ENCODE measurements at regions not wholly inside any gene's neighbourhood (a gene's known extent, or its start where the extent isn't known, plus 50 kb on each side); places are given as distances from the start of the nearest gene placed in this dataset.
A peak's percentile ranks its signal among the peaks of the same experiment; 100 is the strongest.

GRCh38 chr3:193851941-193852674, 259.1 kb downstream of the OPA1 start:
- no peak for DNase-seq

GRCh38 chr3:193852901-193853300, 259.9 kb downstream of the OPA1 start:
- no peak for DNase-seq

- peak; percentile 87 for DNase-seq
These were observed 260.7 kb downstream of the OPA1 start for GRCh38 chr3:193853511-193854219.

- peak; percentile 81 for DNase-seq
These were observed 265.0 kb downstream of the OPA1 start for GRCh38 chr3:193857996-193858395.

- no peak for DNase-seq
These were observed 266.2 kb downstream of the OPA1 start for GRCh38 chr3:193859195-193859594.

GRCh38 chr3:193861012-193861411, 268.0 kb downstream of the OPA1 start:
- DNase-seq, result no peak

GRCh38 chr3:193862843-193863242, 269.8 kb downstream of the OPA1 start:
- DNase-seq, result no peak

GRCh38 chr3:193863657-193864357, 270.8 kb downstream of the OPA1 start:
- no peak for DNase-seq

GRCh38 chr3:193865339-193865738, 270.6 kb upstream of the HES1 start:
- DNase-seq, result no peak

GRCh38 chr3:193865896-193866480, 270.0 kb upstream of the HES1 start:
- DNase-seq, result no peak

GRCh38 chr3:193868590-193868989, 267.4 kb upstream of the HES1 start:
- no peak for DNase-seq

- peak; percentile 44 for DNase-seq
These were observed 266.4 kb upstream of the HES1 start for GRCh38 chr3:193869221-193870201.

- no peak for DNase-seq
These were observed 265.4 kb upstream of the HES1 start for GRCh38 chr3:193870376-193871219.

- no peak for DNase-seq
These were observed 264.8 kb upstream of the HES1 start for GRCh38 chr3:193871220-193871485.

GRCh38 chr3:193872265-193872753, 263.6 kb upstream of the HES1 start:
- DNase-seq, result peak; percentile 68

GRCh38 chr3:193873426-193874201, 262.3 kb upstream of the HES1 start:
- DNase-seq, result no peak

- no peak for DNase-seq
These were observed 261.4 kb upstream of the HES1 start for GRCh38 chr3:193874512-193874911.

GRCh38 chr3:193874997-193875593, 260.9 kb upstream of the HES1 start:
- DNase-seq, result no peak

- DNase-seq, result no peak
These were observed 260.2 kb upstream of the HES1 start for GRCh38 chr3:193875601-193876321.

All from hematopoietic multipotent progenitor cell treated with erythropoietin and hydrocortisone succinate and interleukin-3 and kit ligand, for 6 days (in vitro differentiated cells).